Astrocyte (in vitro differentiated cells and primary cell): ENCODE measurements at regions not wholly inside any gene's neighbourhood (a gene's known extent, or its start where the extent isn't known, plus 50 kb on each side); places are given as distances from the start of the nearest gene placed in this dataset.

Experiments
- DNase-seq: peaks from one replicate; pipeline ENCODE4 v3.0.0-alpha.2; 2010; ENCODE audit warnings: low read depth
- FAIRE-seq: peaks from 2 replicates; lab custom pipeline; 2011; peaks lifted over from hg19 to GRCh38; lab: Jason Lieb, UNC
- H2AFZ ChIP-seq: 2 replicates; pipeline ENCODE4 v1.6.0; 2012; ENCODE audit warnings: low read depth, low read length, inconsistent platforms
- H3K27ac ChIP-seq: 2 replicates; pipeline ENCODE4 v1.5.1; 2011; ENCODE audit warnings: low read depth, low read length, inconsistent platforms
- H3K27me3 ChIP-seq: 2 replicates; pipeline ENCODE4 v1.6.0; 2011; ENCODE audit warnings: low read length, inconsistent platforms; ENCODE audit not compliant: insufficient read depth
- H3K36me3 ChIP-seq: 2 replicates; pipeline ENCODE4 v1.5.1; 2011; ENCODE audit warnings: low read length, inconsistent platforms; ENCODE audit not compliant: insufficient read depth
- H3K4me1 ChIP-seq: 2 replicates; pipeline ENCODE4 v1.5.1; 2011; ENCODE audit warnings: low read length, inconsistent platforms; ENCODE audit not compliant: insufficient read depth
- H3K4me2 ChIP-seq: 2 replicates; pipeline ENCODE4 v1.6.0; 2012; ENCODE audit warnings: low read length, inconsistent platforms
- H3K4me3 ChIP-seq: 2 replicates; pipeline ENCODE4 v1.5.1; 2011; ENCODE audit warnings: low read depth, mild to moderate bottlenecking, low read length, inconsistent platforms; ENCODE audit not compliant: insufficient read depth
- H3K79me2 ChIP-seq: 2 replicates; pipeline ENCODE4 v1.6.0; 2012; ENCODE audit warnings: mild to moderate bottlenecking, low read length, inconsistent platforms; ENCODE audit not compliant: insufficient read depth
- H3K9ac ChIP-seq: 2 replicates; pipeline ENCODE4 v1.6.0; 2012; ENCODE audit warnings: mild to moderate bottlenecking, low read length, inconsistent platforms
- H3K9me3 ChIP-seq: 2 replicates; pipeline ENCODE4 v1.5.1; 2012; ENCODE audit warnings: low read depth, mild to moderate bottlenecking, low read length, inconsistent platforms; ENCODE audit not compliant: insufficient read depth
- H4K20me1 ChIP-seq: 2 replicates; pipeline ENCODE4 v1.6.0; 2012; ENCODE audit warnings: low read length, inconsistent platforms; ENCODE audit not compliant: insufficient read depth
- H3K27ac Mint-ChIP-seq: one replicate; pipeline ENCODE4 v1.8.0; 2021; ENCODE audit warnings: mild to moderate bottlenecking, mixed read lengths; ENCODE audit not compliant: unreplicated experiment
- H3K27me3 Mint-ChIP-seq: one replicate; pipeline ENCODE4 v1.8.0; 2021; ENCODE audit warnings: low read depth, mixed read lengths; ENCODE audit not compliant: unreplicated experiment
- H3K36me3 Mint-ChIP-seq: one replicate; pipeline ENCODE4 v1.8.0; 2021; ENCODE audit warnings: low read depth, mixed read lengths; ENCODE audit not compliant: unreplicated experiment
- H3K4me1 Mint-ChIP-seq: one replicate; pipeline ENCODE4 v1.8.0; 2021; ENCODE audit warnings: low read depth, mixed read lengths; ENCODE audit not compliant: unreplicated experiment
- H3K4me3 Mint-ChIP-seq: one replicate; pipeline ENCODE4 v1.8.0; 2021; ENCODE audit warnings: mild to moderate bottlenecking, moderate library complexity, mixed read lengths; ENCODE audit not compliant: unreplicated experiment
- H3K9me3 Mint-ChIP-seq: one replicate; pipeline ENCODE4 v1.8.0; 2021; ENCODE audit warnings: mild to moderate bottlenecking, mixed read lengths; ENCODE audit not compliant: unreplicated experiment
- CTCF ChIP-seq: IDR thresholded peaks from 2 replicates; pipeline ENCODE4 v1.5.1; 2011; ENCODE audit warnings: low read depth, mild to moderate bottlenecking, inconsistent platforms, low read length, moderate library complexity; ENCODE audit not compliant: insufficient read depth
- EZH2 ChIP-seq: IDR thresholded peaks from 2 replicates; pipeline ENCODE4 v1.6.1; 2012; ENCODE audit warnings: mild to moderate bottlenecking, low read length, inconsistent platforms; ENCODE audit not compliant: insufficient read depth

GRCh38 chr7:1364068-1364905, 95.0 kb downstream of the MICALL2 start:
- Histone ChIP-seq H3K4me1 (no peaks in the 10 kb centered on the region), H3K9ac (no peak overlapping the region), H3K9me3 (peaks cover 6% of the 10 kb centered on the region), H3K27me3 (peaks cover 25% of the 10 kb centered on the region), H2AFZ (no peak overlapping the region), H3K36me3 (no peaks in the 10 kb centered on the region), H3K79me2 (no peaks in the 10 kb centered on the region), H3K4me2 (no peak overlapping the region), H3K27ac (no peak overlapping the region), H3K4me3 (no peak overlapping the region), H4K20me1 (no peaks in the 10 kb centered on the region)
- no peaks in the 10 kb centered on the region for H3K4me1 Mint-ChIP-seq
- H3K36me3 Mint-ChIP-seq, result peaks cover 3% of the 10 kb centered on the region
- no peak overlapping the region for H3K4me3 Mint-ChIP-seq
- FAIRE-seq, result no peak
- peaks cover 4% of the 10 kb centered on the region for H3K9me3 Mint-ChIP-seq
- H3K27me3 Mint-ChIP-seq, result peaks cover 33% of the 10 kb centered on the region
- no peak for DNase-seq
- no peak for TF ChIP-seq EZH2
- TF ChIP-seq CTCF, result no peak
- no peak overlapping the region for H3K27ac Mint-ChIP-seq

GRCh38 chr7:1364906-1365570, 94.2 kb downstream of the MICALL2 start:
- no peak for FAIRE-seq

More at GRCh38 chr7:1364906-1365570, 94.2 kb downstream of the MICALL2 start:
- H3K27me3 ChIP-seq, result peaks cover 29% of the 10 kb centered on the region
- Mint-ChIP-seq H3K4me3 (no peak overlapping the region), H3K4me1 (no peaks in the 10 kb centered on the region), H3K27me3 (peaks cover 31% of the 10 kb centered on the region), H3K27ac (no peak overlapping the region), H3K9me3 (peaks cover 4% of the 10 kb centered on the region), H3K36me3 (peaks cover 3% of the 10 kb centered on the region)
- H3K4me3 ChIP-seq, result no peak overlapping the region
- no peak overlapping the region for H3K4me2 ChIP-seq
- H3K36me3 ChIP-seq, result no peaks in the 10 kb centered on the region
- H3K4me1 ChIP-seq, result no peaks in the 10 kb centered on the region
- H3K9me3 ChIP-seq, result peaks cover 6% of the 10 kb centered on the region
- DNase-seq, result no peak
- no peak overlapping the region for H3K27ac ChIP-seq
- no peaks in the 10 kb centered on the region for H4K20me1 ChIP-seq
- no peak overlapping the region for H3K9ac ChIP-seq
- H3K79me2 ChIP-seq, result no peaks in the 10 kb centered on the region
- no peak for TF ChIP-seq CTCF
- TF ChIP-seq EZH2, result no peak
- no peak overlapping the region for H2AFZ ChIP-seq
